ENCODE measurements at regions not wholly inside any gene's neighbourhood (a gene's known extent, or its start where the extent isn't known, plus 50 kb on each side); places are given as distances from the start of the nearest gene placed in this dataset.

DNA sequence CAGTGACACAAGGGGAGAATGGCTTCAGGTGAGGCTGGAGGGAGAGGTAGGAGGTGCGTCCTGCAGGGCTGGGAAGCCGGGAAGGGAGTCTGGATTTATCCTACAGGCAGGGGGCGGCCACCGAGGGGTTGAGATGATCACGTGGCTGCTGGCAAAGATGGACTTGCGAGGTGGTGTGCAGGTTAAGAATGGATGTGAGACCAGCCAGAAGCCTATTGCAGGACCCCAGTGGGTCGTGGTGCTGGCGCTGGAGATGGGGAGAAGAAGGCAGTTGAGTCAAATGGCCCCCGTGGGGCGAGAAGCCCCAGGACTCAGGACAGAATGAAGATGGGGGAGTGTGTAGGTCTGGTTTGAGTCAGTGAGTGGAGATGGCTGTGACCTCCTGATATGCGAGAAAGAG, 183.1 kb downstream of the FAM43A start:
- TF ChIP-seq, protein P1, sequence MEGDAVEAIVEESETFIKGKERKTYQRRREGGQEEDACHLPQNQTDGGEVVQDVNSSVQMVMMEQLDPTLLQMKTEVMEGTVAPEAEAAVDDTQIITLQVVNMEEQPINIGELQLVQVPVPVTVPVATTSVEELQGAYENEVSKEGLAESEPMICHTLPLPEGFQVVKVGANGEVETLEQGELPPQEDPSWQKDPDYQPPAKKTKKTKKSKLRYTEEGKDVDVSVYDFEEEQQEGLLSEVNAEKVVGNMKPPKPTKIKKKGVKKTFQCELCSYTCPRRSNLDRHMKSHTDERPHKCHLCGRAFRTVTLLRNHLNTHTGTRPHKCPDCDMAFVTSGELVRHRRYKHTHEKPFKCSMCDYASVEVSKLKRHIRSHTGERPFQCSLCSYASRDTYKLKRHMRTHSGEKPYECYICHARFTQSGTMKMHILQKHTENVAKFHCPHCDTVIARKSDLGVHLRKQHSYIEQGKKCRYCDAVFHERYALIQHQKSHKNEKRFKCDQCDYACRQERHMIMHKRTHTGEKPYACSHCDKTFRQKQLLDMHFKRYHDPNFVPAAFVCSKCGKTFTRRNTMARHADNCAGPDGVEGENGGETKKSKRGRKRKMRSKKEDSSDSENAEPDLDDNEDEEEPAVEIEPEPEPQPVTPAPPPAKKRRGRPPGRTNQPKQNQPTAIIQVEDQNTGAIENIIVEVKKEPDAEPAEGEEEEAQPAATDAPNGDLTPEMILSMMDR (conservative IDR thresholded peaks at IDR 0.05): no peak
- no peak for TF ChIP-seq ZFX (IDR thresholded peaks at IDR 0.05)

All from C4-2B (cell line).